ENCODE measurements at regions not wholly inside any gene's neighbourhood (a gene's known extent, or its start where the extent isn't known, plus 50 kb on each side); places are given as distances from the start of the nearest gene placed in this dataset.
A peak's percentile ranks its signal among the peaks of the same experiment; 100 is the strongest.

- Histone ChIP-seq H3K27me3 (ENCODE audit: control insufficient read depth, insufficient read depth, low read length) (no peaks in the 10 kb centered on the region), H3K4me3 (ENCODE audit: low read depth, low read length) (no peak overlapping the region), H3K36me3 (ENCODE audit: control insufficient read depth, insufficient read depth, low read length) (no peaks in the 10 kb centered on the region)
- no peak for DNase-seq (ENCODE audit: low read depth)
- TF ChIP-seq CTCF (IDR thresholded peaks at IDR 0.05; ENCODE audit: insufficient read depth, low read length, severe bottlenecking): no peak
- FAIRE-seq: no peak
Observed at GRCh38 chr2:155689791-155690190, 642.7 kb downstream of the NR4A2 start.

DNA sequence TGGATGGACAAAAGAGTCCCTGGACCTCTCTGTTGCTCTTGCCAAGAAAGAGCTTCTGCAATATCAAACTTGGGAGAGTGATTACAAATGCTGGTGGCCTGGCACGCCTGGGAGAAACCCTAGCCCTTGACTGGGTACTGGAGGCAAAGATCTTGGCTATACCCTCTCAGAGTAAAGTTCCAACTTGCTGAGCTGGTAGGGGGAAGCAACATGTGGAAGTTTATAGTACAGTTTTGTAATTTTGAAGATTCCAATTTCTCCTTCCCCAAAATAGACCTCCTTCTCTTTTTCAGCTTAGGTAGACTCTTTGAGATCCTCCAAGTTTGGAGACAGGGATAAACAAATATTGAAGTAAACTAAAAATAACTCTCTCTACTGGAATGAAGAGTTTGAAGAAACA is 645.3 kb downstream of the NR4A2 start:
- TF ChIP-seq CTCF (IDR thresholded peaks at IDR 0.05; ENCODE audit: insufficient read depth, low read length, severe bottlenecking): no peak
- no peak overlapping the region for H3K4me3 ChIP-seq (ENCODE audit: low read depth, low read length)
- DNase-seq (ENCODE audit: low read depth) (no peak), FAIRE-seq (no peak)
- no peaks in the 10 kb centered on the region for H3K27me3 ChIP-seq (ENCODE audit: control insufficient read depth, insufficient read depth, low read length)
- no peaks in the 10 kb centered on the region for H3K36me3 ChIP-seq (ENCODE audit: control insufficient read depth, insufficient read depth, low read length)

DNA sequence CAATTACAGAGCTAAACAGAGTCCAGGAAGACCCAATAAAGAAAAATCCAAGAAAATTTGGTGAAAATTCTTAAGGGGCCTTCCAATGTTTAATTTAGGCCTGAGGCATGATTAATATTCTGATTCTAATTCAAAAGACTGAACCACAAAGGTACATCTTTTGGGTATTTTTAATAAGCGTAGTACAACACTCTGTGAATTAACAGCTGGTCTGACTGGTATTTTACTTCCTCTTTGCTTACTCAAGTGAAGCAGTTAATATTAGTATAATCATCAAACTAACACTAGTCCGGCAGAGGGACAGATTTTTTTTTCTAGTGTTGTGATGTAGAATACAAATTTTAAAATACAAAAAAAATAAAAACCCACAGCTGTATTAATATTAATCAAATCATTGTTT is 652.9 kb downstream of the NR4A2 start:
- H3K4me3 ChIP-seq (ENCODE audit: low read depth, low read length): no peak overlapping the region
- no peak for FAIRE-seq
- DNase-seq (ENCODE audit: low read depth): no peak
- no peak for TF ChIP-seq CTCF (IDR thresholded peaks at IDR 0.05; ENCODE audit: insufficient read depth, low read length, severe bottlenecking)
- no peaks in the 10 kb centered on the region for H3K27me3 ChIP-seq (ENCODE audit: control insufficient read depth, insufficient read depth, low read length)
- no peaks in the 10 kb centered on the region for H3K36me3 ChIP-seq (ENCODE audit: control insufficient read depth, insufficient read depth, low read length)

DNA sequence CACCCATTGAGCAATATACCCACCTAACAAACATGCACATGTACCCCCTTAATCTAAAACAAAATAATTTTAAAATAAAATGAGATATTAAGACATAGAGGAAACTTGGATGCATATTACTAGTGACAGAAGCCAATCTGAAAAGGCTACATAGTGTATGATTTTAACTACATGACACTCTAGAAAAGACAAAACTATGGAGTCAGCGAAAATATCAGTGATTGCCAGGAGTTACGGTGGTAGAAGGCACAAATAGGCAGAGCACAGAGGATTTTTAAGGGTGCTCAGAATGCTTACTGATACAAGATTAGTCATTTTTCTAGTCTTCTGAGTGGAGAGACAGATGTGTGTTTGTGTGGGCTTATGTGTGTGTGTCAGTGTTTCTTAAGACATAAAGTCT is 656.6 kb downstream of the NR4A2 start:
- no peak overlapping the region for H3K4me3 ChIP-seq (ENCODE audit: low read depth, low read length)
- FAIRE-seq (no peak), DNase-seq (ENCODE audit: low read depth) (no peak)
- H3K27me3 ChIP-seq (ENCODE audit: control insufficient read depth, insufficient read depth, low read length): no peaks in the 10 kb centered on the region
- no peaks in the 10 kb centered on the region for H3K36me3 ChIP-seq (ENCODE audit: control insufficient read depth, insufficient read depth, low read length)
- no peak for TF ChIP-seq CTCF (IDR thresholded peaks at IDR 0.05; ENCODE audit: insufficient read depth, low read length, severe bottlenecking)

DNA sequence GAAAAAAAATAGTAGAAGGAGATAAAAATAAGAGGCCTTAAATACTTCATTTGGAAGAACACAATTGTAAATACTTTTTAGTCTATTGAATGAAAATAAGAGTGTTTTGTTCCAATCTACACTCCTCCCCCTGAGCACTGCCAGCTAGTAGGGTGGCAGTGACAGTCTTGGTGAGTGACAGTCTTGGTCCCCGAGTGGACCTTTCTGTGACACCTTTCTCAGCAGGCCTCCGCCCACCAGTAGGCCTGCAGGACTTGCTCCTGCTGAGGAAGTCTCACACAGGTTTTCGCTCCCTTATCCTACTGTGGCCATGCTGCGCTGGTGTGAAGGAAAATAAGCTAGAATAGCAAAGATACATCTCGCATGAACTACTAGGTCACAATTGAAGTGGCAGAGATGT is 666.8 kb downstream of the NR4A2 start:
- H3K27me3 ChIP-seq (ENCODE audit: control insufficient read depth, insufficient read depth, low read length): no peaks in the 10 kb centered on the region
- no peak for TF ChIP-seq CTCF (IDR thresholded peaks at IDR 0.05; ENCODE audit: insufficient read depth, low read length, severe bottlenecking)
- no peak overlapping the region for H3K4me3 ChIP-seq (ENCODE audit: low read depth, low read length)
- no peak for FAIRE-seq
- DNase-seq (ENCODE audit: low read depth): no peak
- no peaks in the 10 kb centered on the region for H3K36me3 ChIP-seq (ENCODE audit: control insufficient read depth, insufficient read depth, low read length)

DNA sequence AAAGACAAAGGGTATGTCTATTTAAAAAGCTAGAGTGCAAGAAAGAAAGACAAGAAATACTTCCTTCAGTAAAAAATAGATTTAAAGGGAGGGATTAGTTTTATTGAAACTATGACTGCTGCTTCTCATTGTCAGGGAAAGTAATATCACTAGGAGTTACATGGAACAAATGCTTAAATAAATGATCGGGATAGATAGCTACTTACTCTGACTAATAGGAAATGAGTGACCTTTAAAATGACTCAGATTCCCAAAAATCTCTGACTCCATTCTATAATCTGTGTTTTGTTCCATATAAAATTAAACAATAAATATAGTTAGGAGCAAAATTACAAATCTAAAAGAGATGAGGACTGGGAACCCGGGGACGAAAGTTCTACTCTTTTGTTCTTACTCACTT is 669.3 kb downstream of the NR4A2 start:
- no peak overlapping the region for H3K4me3 ChIP-seq (ENCODE audit: low read depth, low read length)
- FAIRE-seq (no peak), DNase-seq (ENCODE audit: low read depth) (peak; percentile 13)
- no peaks in the 10 kb centered on the region for H3K27me3 ChIP-seq (ENCODE audit: control insufficient read depth, insufficient read depth, low read length)
- TF ChIP-seq CTCF (IDR thresholded peaks at IDR 0.05; ENCODE audit: insufficient read depth, low read length, severe bottlenecking): no peak
- no peaks in the 10 kb centered on the region for H3K36me3 ChIP-seq (ENCODE audit: control insufficient read depth, insufficient read depth, low read length)

All from bronchial epithelial cell (primary cell).